GM23338 (cell line): ENCODE measurements at regions not wholly inside any gene's neighbourhood (a gene's known extent, or its start where the extent isn't known, plus 50 kb on each side); places are given as distances from the start of the nearest gene placed in this dataset.
A peak's percentile ranks its signal among the peaks of the same experiment; 100 is the strongest.

Experiments
- ATAC-seq: fragments of 200-7000 bp; cut with Tn5 transposase; 3 replicates; pipeline ENCODE4 v1.9.1; 2020
- DNase-seq: peaks from one replicate; pipeline ENCODE4 v3.0.0-alpha.2; 2015; ENCODE audit warnings: low spot score
- H2AFZ ChIP-seq: fragments of 200-600 bp; sonication (generic); 2 replicates; pipeline ENCODE4 v1.8.0; 2016; ENCODE audit warnings: antibody characterized with exemption, mild to moderate bottlenecking, moderate library complexity
- H3F3A ChIP-seq: fragments of 200-600 bp; sonication (generic); replicated peaks from 2 replicates; pipeline ENCODE4 v1.8.0; 2017; ENCODE audit warnings: antibody characterized with exemption, mixed run types, low read depth
- H3K27ac ChIP-seq: fragments of 200-600 bp; sonication (generic); 2 replicates; pipeline ENCODE4 v1.6.1; 2016; ENCODE audit warnings: low read depth
- H3K27me3 ChIP-seq: fragments of 200-600 bp; sonication (generic); 2 replicates; pipeline ENCODE4 v1.8.0; 2016; ENCODE audit warnings: mild to moderate bottlenecking, mixed run types, moderate library complexity; ENCODE audit not compliant: insufficient read depth
- H3K36me3 ChIP-seq: fragments of 200-600 bp; sonication (generic); 2 replicates; pipeline ENCODE4 v1.8.0; 2016; ENCODE audit warnings: mild to moderate bottlenecking; ENCODE audit not compliant: insufficient read depth
- H3K4me1 ChIP-seq: fragments of 200-600 bp; sonication (generic); 2 replicates; pipeline ENCODE4 v1.8.0; 2016; ENCODE audit warnings: mild to moderate bottlenecking, moderate library complexity; ENCODE audit not compliant: insufficient read depth
- H3K4me2 ChIP-seq: fragments of 200-600 bp; sonication (generic); 2 replicates; pipeline ENCODE4 v1.7.1; 2017; ENCODE audit warnings: mixed run types
- H3K4me3 ChIP-seq: fragments of 200-600 bp; sonication (generic); 2 replicates; pipeline ENCODE4 v1.6.1; 2016; ENCODE audit warnings: mixed run types
- H3K79me2 ChIP-seq: fragments of 200-600 bp; sonication (generic); replicated peaks from 2 replicates; pipeline ENCODE4 v1.8.0; 2017; ENCODE audit warnings: mild to moderate bottlenecking; ENCODE audit not compliant: insufficient read depth
- H3K9me2 ChIP-seq: fragments of 200-600 bp; sonication (generic); 2 replicates; pipeline ENCODE4 v1.8.0; 2017; ENCODE audit not compliant: insufficient read depth
- H4K20me1 ChIP-seq: fragments of 200-600 bp; sonication (generic); replicated peaks from 2 replicates; pipeline ENCODE4 v1.8.0; 2017; ENCODE audit warnings: mild to moderate bottlenecking; ENCODE audit not compliant: insufficient read depth
- H3K27ac Mint-ChIP-seq: 2 replicates; pipeline ENCODE4 v1.8.0; 2020; ENCODE audit warnings: inconsistent platforms, mild to moderate bottlenecking, moderate library complexity, mixed read lengths
- H3K27me3 Mint-ChIP-seq: 3 replicates; pipeline ENCODE4 v1.8.0; 2022; ENCODE audit warnings: low read depth, mild to moderate bottlenecking, moderate library complexity, mixed read lengths, inconsistent platforms; ENCODE audit not compliant: insufficient read depth, poor library complexity
- H3K36me3 Mint-ChIP-seq: 3 replicates; pipeline ENCODE4 v1.8.0; 2021; ENCODE audit warnings: low read depth, mild to moderate bottlenecking, inconsistent platforms, moderate library complexity, mixed read lengths
- H3K4me1 Mint-ChIP-seq: 3 replicates; pipeline ENCODE4 v1.8.0; 2020; ENCODE audit warnings: mild to moderate bottlenecking, inconsistent platforms, mixed read lengths
- H3K4me3 Mint-ChIP-seq: 3 replicates; pipeline ENCODE4 v1.8.0; 2021; ENCODE audit warnings: moderate library complexity, mild to moderate bottlenecking, inconsistent platforms, mixed read lengths
- H3K9me3 Mint-ChIP-seq: 3 replicates; pipeline ENCODE4 v1.8.0; 2020; ENCODE audit warnings: moderate library complexity, mild to moderate bottlenecking, inconsistent platforms, mixed read lengths
- CREB1 ChIP-seq: fragments of 250-450 bp; sonication (Bioruptor Pico); IDR thresholded peaks from 2 replicates; pipeline ENCODE4 v1.5.0; 2020; ENCODE audit warnings: low read depth, mild to moderate bottlenecking, moderate library complexity
- CTCF ChIP-seq, 2 experiments: fragments of 200-600 bp in 1 of 2; sonication (generic) in 1 of 2; conservative IDR thresholded peaks; 2 replicates each; pipeline versions ENCODE4 v1.5.1 to v1.6.1; 2016 to 2017; ENCODE audit warnings: antibody characterized with exemption in 2 of 2, low read depth in 2 of 2, mild to moderate bottlenecking in 2 of 2, moderate library complexity in 1 of 2
- EZH2phosphoT487 ChIP-seq: fragments of 200-600 bp; sonication (generic); IDR thresholded peaks from one replicate; pipeline ENCODE4 v1.8.1; 2018; ENCODE audit warnings: antibody characterized with exemption; ENCODE audit not compliant: unreplicated experiment
- JUNB ChIP-seq: IDR thresholded peaks from one replicate; pipeline ENCODE4 v1.6.1; 2016; ENCODE audit warnings: antibody characterized with exemption; ENCODE audit not compliant: unreplicated experiment
- NANOG ChIP-seq: IDR thresholded peaks from 2 replicates; pipeline ENCODE4 v1.6.1; 2016; ENCODE audit warnings: antibody characterized with exemption, borderline replicate concordance
- POLR2AphosphoS5 ChIP-seq: IDR thresholded peaks from 2 replicates; pipeline ENCODE4 v1.6.1; 2016; ENCODE audit warnings: antibody characterized with exemption, low read depth
- STAT1 ChIP-seq: IDR thresholded peaks from one replicate; pipeline ENCODE4 v1.6.1; 2016; ENCODE audit warnings: antibody characterized with exemption; ENCODE audit not compliant: unreplicated experiment
- ZNF114 ChIP-seq: fragments of 250-450 bp; sonication (Bioruptor Pico); IDR thresholded peaks from 2 replicates; pipeline ENCODE4 v1.5.0; 2020; ENCODE audit warnings: mild to moderate bottlenecking, moderate library complexity
- TF ChIP-seq, protein P1 (sequence below): fragments of 250-450 bp; sonication (Bioruptor Pico); IDR thresholded peaks from 2 replicates; pipeline ENCODE4 v1.5.0; 2020; ENCODE audit warnings: mild to moderate bottlenecking, moderate library complexity

GRCh38 chr4:123102897-123103471 is 180.6 kb upstream of the NUDT6 start:
- H3K36me3 Mint-ChIP-seq = peaks cover 21% of the 10 kb centered on the region
- Histone ChIP-seq H3K79me2 (peaks cover 4% of the 10 kb centered on the region; the same call in 1 of the 2 replicates), H3F3A (no peaks in the 10 kb centered on the region), H3K4me1 (peaks cover 10% of the 10 kb centered on the region; the same call in 1 of the 2 replicates), H3K27ac (no peak overlapping the region), H3K27me3 (no peaks in the 10 kb centered on the region), H4K20me1 (no peaks in the 10 kb centered on the region), H3K4me2 (no peak overlapping the region), H2AFZ (no peak overlapping the region), H3K9me2 (no peaks in the 10 kb centered on the region), H3K36me3 (no peaks in the 10 kb centered on the region), H3K4me3 (no peak overlapping the region)
- ATAC-seq (peak; percentile 67), DNase-seq (peak; percentile 59)
- H3K4me1 Mint-ChIP-seq = peaks cover 9% of the 10 kb centered on the region
- no peak overlapping the region for H3K27ac Mint-ChIP-seq
- H3K9me3 Mint-ChIP-seq = no peaks in the 10 kb centered on the region; the same call in 2 of the 3 replicates
- H3K27me3 Mint-ChIP-seq = no peaks in the 10 kb centered on the region
- TF ChIP-seq CTCF (conservative IDR thresholded peaks at IDR 0.05; ENCODE audit: low read depth in 2 of 2) (peak; percentile 72 to 93), NANOG (no peak)
- no peak overlapping the region for H3K4me3 Mint-ChIP-seq

DNA sequence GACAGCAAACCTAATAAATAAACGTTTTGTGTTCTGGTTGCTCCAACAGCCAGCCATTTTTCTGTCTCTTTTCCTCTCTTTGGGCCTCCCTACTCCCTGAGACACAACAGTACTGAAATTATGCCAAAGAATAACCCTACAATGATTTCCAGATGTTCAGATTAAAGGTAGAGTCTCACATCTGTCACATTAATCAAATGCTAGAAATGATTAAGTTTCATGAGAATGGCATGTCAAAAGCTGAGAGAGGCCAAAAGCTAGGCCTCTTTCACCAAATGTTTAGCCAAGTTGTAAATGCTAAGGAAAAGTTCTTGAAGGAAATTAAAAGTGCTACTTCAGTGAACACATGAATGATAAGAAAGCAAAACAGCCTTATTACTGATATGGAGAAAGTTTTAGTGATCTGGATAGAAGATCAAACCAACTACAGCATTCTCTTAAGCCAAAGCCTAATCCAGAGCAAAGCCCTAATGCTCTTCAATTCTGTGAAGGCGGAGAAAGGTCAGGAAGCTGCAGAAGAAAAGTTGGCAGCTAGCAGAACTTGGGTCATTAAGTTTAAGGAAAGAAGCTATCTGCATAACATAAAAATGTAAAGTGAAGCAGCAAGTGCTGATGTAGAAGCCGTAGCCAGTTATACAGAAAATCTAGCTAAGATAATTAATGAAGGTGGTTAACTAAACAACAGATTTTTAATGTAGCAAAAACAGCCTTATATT is 182.1 kb upstream of the NUDT6 start:
- H3K9me2 ChIP-seq = no peaks in the 10 kb centered on the region
- Mint-ChIP-seq H3K36me3 (peaks cover 21% of the 10 kb centered on the region), H3K27ac (no peak overlapping the region), H3K4me3 (no peak overlapping the region), H3K27me3 (no peaks in the 10 kb centered on the region), H3K4me1 (peaks cover 9% of the 10 kb centered on the region), H3K9me3 (no peaks in the 10 kb centered on the region; the same call in 2 of the 3 replicates)
- H4K20me1 ChIP-seq = no peaks in the 10 kb centered on the region
- no peak overlapping the region for H3K4me3 ChIP-seq
- no peak overlapping the region for H3K27ac ChIP-seq
- no peak overlapping the region for H2AFZ ChIP-seq
- peak overlapping the region; percentile 29; the same call in 1 of the 2 replicates for H3K4me2 ChIP-seq
- peaks cover 10% of the 10 kb centered on the region; the same call in 1 of the 2 replicates for H3K4me1 ChIP-seq
- H3K79me2 ChIP-seq = peaks cover 4% of the 10 kb centered on the region; the same call in 1 of the 2 replicates
- DNase-seq (no peak), ATAC-seq (no peak)
- H3K27me3 ChIP-seq = no peaks in the 10 kb centered on the region
- H3K36me3 ChIP-seq = no peaks in the 10 kb centered on the region
- no peaks in the 10 kb centered on the region for H3F3A ChIP-seq
- no peak for TF ChIP-seq CREB1 (CRISPR knock-in tag)
- TF ChIP-seq ZNF114 = no peak
- TF ChIP-seq CTCF (conservative IDR thresholded peaks at IDR 0.05; ENCODE audit: low read depth in 2 of 2) = no peak
- TF ChIP-seq, protein P1, sequence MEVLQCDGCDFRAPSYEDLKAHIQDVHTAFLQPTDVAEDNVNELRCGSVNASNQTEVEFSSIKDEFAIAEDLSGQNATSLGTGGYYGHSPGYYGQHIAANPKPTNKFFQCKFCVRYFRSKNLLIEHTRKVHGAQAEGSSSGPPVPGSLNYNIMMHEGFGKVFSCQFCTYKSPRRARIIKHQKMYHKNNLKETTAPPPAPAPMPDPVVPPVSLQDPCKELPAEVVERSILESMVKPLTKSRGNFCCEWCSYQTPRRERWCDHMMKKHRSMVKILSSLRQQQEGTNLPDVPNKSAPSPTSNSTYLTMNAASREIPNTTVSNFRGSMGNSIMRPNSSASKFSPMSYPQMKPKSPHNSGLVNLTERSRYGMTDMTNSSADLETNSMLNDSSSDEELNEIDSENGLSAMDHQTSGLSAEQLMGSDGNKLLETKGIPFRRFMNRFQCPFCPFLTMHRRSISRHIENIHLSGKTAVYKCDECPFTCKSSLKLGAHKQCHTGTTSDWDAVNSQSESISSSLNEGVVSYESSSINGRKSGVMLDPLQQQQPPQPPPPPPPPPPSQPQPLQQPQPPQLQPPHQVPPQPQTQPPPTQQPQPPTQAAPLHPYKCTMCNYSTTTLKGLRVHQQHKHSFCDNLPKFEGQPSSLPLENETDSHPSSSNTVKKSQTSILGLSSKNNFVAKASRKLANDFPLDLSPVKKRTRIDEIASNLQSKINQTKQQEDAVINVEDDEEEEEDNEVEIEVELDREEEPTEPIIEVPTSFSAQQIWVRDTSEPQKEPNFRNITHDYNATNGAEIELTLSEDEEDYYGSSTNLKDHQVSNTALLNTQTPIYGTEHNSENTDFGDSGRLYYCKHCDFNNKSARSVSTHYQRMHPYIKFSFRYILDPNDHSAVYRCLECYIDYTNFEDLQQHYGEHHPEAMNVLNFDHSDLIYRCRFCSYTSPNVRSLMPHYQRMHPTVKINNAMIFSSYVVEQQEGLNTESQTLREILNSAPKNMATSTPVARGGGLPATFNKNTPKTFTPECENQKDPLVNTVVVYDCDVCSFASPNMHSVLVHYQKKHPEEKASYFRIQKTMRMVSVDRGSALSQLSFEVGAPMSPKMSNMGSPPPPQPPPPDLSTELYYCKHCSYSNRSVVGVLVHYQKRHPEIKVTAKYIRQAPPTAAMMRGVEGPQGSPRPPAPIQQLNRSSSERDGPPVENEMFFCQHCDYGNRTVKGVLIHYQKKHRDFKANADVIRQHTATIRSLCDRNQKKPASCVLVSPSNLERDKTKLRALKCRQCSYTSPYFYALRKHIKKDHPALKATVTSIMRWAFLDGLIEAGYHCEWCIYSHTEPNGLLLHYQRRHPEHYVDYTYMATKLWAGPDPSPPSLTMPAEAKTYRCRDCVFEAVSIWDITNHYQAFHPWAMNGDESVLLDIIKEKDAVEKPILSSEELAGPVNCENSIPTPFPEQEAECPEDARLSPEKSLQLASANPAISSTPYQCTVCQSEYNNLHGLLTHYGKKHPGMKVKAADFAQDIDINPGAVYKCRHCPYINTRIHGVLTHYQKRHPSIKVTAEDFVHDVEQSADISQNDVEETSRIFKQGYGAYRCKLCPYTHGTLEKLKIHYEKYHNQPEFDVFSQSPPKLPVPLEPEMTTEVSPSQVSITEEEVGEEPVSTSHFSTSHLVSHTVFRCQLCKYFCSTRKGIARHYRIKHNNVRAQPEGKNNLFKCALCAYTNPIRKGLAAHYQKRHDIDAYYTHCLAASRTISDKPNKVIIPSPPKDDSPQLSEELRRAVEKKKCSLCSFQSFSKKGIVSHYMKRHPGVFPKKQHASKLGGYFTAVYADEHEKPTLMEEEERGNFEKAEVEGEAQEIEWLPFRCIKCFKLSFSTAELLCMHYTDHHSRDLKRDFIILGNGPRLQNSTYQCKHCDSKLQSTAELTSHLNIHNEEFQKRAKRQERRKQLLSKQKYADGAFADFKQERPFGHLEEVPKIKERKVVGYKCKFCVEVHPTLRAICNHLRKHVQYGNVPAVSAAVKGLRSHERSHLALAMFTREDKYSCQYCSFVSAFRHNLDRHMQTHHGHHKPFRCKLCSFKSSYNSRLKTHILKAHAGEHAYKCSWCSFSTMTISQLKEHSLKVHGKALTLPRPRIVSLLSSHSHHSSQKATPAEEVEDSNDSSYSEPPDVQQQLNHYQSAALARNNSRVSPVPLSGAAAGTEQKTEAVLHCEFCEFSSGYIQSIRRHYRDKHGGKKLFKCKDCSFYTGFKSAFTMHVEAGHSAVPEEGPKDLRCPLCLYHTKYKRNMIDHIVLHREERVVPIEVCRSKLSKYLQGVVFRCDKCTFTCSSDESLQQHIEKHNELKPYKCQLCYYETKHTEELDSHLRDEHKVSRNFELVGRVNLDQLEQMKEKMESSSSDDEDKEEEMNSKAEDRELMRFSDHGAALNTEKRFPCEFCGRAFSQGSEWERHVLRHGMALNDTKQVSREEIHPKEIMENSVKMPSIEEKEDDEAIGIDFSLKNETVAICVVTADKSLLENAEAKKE (CRISPR knock-in tag) = no peak
- no peak for TF ChIP-seq EZH2phosphoT487
- TF ChIP-seq STAT1 = no peak
- TF ChIP-seq JUNB = no peak
- TF ChIP-seq NANOG = no peak
- TF ChIP-seq POLR2AphosphoS5 = no peak
